Muscle of arm (tissue), 1 donor: ENCODE measurements at regions not wholly inside any gene's neighbourhood (a gene's known extent, or its start where the extent isn't known, plus 50 kb on each side); places are given as distances from the start of the nearest gene placed in this dataset.
"Not testable (repeated sequence)": the region's sequence is repeated elsewhere in the genome, so short reads cannot be mapped to it uniquely, and the experiment has no call there.

ENCODE experiments used
- DNase-seq: peaks from one replicate; pipeline ENCODE4 v3.0.0-alpha.2; 2013

- DNase-seq = no peak
These were observed 396.7 kb downstream of the PTPRU start for GRCh38 chr1:29632806-29633615.

DNA sequence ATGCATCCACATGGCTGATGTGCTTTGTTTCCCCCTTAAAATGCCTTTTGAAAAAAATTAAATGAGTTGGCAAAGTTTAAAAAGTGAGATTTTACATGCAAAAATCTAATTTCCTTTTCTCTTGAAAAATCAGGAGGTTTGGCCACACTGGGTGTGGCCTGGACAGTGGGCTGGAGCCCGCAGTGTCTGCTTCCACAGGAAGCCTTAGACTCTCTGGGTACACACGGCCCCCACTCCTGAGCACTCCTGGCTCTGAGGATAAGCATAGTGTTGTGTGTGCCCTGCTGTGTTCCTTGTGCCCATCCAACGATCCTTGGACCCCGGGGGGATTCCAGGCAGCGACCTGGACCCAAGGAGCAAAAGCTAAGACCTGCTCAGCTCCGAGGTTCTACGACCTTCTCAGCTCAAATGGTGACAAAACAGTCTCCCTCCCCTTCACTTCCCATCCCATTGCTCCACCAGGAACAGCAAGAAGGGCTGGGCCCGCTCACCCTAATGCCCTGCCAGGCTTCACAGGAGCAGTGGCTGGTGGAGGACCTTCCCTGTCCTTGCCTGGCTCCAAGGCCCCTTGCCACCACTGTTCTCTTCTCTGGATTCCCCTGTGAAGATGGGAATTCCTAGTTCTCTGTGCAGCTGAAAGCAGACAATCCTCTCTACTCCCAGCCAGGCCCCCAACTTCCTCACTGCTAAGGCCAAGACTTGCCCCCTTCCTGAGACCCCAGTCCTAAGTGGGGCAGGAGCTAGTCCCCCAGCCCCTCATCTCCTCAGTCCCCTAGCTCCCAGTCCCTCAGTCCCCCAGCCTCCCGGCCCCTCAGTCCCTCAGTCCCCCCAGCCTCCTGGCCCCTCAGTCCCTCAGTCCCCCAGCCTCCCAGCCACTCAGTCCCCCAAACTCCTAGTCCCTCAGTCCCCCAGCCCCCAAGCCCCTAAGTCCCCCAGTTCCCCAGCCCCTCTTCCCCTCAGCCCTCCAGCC is 395.8 kb downstream of the PTPRU start:
- DNase-seq = no peak

DNA sequence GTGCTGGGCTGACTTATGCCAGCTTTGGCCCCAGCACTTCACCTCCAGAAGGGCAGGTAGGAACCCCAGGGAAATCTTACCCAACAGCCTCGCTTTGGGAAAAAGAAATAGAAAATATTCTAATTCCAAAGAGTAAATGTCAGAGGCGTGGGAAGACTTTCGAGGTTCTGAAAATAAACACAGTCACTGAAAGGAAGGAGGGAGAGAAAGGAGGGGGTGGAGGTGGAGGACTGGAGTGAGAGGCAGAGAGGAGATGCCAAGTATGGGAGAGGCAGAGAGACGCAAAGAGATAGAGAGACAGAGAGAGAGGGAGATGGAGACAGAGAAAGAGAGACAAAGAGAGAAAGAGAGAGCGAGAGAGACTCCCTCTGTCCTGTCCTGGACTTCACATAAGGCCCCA is 395.0 kb downstream of the PTPRU start:
- no peak for DNase-seq

DNA sequence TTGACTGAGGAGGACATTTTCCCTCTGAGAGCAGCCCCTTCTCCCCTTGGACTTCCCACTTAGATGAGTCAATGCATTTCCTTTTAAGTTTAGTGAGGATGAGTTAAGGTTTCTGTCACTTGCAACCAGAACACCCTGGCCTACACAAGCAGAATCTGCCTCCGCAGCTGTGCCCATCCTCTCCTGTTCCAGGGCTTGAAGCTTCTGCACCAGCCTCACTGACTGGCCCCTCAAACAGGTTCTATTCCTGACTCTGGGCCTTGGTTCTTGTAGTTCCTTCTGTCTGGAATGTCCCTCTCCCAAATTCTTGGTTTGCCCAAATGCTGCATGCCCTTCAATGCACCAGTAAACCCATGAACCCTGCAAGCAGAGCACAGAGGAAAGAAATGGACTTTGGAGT is 394.4 kb downstream of the PTPRU start:
- no peak for DNase-seq

DNA sequence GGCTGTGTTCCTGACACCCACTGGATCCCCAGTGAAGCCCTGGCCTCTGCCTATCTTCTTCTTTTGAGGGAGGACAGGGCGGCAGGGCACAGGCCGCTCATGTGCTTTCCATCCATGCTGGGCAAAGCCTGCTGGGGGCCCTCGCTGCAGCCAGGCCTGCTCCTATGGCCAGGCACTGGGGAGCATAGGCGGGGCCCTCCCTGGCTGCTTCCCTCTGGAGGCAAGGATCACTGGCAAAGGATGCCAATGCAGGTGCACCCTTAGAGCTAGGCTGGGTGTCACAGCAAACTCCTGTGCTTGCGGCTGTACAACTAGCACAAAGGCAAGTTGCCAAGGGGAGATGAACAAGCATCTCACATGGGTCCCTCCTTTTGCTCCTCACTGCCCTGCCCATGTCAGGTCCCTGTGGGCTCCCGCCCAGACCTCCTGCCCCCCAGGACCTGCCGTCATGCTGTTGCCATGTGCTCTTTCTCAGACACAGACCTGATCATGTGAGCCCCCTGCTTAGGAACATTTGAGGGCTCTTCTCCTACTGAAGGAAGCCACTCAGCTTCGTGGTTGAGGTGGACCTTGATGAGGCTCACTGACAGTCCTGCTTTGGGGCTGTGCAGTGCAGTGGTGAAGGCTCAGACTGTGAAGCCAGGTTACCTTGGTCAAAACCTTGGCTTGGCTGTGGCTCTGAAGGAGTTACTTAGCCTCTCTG is 393.6 kb downstream of the PTPRU start:
- no peak for DNase-seq

DNA sequence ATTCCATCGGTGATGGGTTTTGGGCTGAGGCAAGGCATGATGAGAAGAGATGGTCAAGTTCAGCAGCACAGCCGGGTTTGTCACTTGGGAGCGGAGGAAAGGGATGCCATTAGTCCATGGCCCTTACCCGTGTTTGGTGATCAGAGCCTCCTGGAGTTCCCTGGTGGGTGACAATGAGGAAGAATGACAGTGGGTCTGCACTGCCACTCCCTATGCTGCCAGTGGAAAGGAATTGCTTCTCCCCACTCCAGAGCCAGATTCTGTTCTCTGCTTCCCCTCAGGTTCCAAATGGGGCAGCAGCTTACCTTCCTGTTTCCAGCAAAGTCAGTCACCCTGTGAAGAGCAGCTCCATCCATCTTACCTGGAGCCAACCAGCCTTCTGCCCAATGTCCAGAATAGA is 393.1 kb downstream of the PTPRU start:
- no peak for DNase-seq

GRCh38 chr1:29628190-29628589 is 391.9 kb downstream of the PTPRU start:
- no peak for DNase-seq

DNA sequence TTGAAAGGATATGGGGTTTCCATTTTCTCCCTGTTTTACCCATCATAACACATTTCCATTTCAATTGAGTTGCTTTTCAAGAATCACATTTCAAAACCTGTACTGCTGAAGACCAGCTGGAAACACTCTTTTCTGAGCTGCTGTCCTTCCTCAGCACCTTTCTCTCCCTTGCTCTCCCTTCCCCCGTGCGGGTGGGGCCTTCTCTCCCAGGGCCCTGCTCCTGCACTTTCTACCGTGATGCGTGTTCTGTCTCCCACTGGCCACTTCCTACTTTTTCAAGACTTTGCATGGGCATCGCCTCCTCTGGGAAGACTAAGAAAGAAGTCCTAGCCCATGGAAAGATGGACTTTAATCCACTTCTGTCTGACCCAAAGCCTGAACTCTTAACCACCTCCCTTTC is 390.4 kb downstream of the PTPRU start:
- no peak for DNase-seq

- DNase-seq = no peak
These were observed 389.7 kb downstream of the PTPRU start for GRCh38 chr1:29626066-29626465.

- DNase-seq = no peak
These were observed 388.7 kb downstream of the PTPRU start for GRCh38 chr1:29625084-29625420.

DNA sequence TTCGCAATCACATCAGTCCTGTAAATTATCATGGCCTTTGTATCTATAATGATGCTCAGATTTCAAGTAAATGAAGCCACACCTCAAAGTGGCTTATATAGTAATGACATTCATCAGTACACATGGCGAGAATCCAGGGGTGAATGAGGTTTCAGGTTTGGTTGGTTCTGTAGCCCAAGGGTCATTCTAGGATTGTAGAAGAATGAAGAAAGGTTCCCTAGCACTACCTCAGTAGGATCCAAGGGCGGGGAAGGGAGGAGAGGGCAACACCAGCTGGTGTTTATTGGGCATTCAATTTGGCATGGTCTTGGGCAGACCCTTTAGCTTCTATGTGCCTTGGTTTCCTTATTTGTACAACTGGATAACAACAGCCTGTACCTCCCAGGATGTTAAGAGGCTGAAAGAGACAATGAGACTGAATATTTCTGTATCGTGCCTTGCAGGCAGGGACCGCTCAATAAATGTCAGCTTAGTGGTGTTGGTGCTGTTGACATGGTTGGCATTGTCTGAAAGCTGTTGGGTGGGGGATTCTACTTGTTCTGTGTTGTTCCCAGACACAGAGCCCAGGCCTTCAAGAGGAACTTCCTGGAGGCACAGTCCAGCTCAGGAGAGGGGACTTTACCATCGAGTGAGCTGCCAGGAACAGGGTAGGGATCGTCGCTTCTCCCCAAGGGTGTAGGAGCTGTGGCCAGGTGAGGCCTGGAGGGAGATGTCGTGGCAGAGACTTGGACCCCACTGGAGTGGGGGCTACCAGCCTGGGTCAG is 388.2 kb downstream of the PTPRU start:
- no peak for DNase-seq

GRCh38 chr1:29623501-29623900 is 387.2 kb downstream of the PTPRU start:
- no peak for DNase-seq

- DNase-seq = no peak
These were observed 385.6 kb downstream of the PTPRU start for GRCh38 chr1:29621826-29622435.

DNA sequence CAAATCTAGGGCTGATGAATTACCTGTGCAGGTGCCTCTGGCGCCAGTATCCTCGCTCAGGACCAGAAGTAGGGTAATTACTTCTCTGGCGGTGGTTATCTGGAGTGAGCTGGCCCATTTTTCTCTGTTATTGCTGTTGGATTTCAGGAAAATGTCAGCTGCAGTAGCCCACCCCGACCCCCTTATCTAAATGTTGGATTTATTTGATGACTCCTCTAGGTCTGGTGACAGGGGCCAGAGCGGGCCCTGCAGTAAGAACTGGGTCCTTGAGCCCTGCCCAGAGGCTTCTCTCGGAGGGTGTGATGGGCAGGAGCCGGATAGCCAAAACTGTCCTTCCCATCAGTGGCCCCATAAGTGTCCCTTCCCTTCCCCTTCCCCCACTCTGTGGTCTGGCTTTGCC is 384.3 kb downstream of the PTPRU start:
- no peak for DNase-seq

GRCh38 chr1:29607236-29607635 is 370.9 kb downstream of the PTPRU start:
- no peak for DNase-seq

DNA sequence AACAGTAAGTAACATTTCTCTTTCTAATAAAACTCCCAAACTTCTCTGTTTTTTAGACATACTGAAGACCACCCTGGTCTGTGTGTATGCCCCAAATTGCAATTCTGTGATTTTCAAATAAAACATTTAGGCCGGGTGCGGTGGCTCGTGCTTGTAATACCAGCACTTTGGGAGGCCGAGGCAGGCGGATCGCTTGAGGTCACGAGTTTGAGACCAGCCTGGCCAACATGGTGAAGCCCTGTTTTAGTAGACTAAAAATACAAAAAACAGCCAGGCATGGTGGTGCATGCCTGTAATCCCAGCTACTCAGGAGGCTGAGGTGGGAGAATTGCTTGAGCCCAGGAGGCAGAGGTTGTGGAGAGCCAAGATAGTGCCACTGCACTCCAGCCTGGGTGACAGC is 368.5 kb downstream of the PTPRU start:
- not testable (repeated sequence) for DNase-seq

DNA sequence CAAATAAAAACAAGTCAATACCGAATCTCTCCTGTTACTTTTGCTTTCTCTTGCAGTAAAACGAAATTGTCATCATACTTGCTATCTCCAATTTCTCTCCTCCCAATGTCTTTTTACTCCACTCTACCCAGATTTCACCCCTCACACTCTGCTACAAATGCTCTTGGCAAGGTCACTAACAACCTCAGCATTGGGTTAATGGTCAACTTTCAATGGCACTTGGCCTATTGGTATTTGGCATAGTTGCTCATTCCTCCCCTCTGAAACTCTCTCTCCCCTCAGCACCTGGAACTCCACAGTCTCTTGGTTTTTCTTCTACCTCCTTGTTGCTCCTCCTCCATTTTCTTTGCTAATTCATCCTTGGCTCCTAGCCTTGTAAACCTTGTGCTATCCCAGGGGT is 367.3 kb downstream of the PTPRU start:
- no peak for DNase-seq

- DNase-seq = no peak
These were observed 365.9 kb downstream of the PTPRU start for GRCh38 chr1:29602203-29602602.

DNA sequence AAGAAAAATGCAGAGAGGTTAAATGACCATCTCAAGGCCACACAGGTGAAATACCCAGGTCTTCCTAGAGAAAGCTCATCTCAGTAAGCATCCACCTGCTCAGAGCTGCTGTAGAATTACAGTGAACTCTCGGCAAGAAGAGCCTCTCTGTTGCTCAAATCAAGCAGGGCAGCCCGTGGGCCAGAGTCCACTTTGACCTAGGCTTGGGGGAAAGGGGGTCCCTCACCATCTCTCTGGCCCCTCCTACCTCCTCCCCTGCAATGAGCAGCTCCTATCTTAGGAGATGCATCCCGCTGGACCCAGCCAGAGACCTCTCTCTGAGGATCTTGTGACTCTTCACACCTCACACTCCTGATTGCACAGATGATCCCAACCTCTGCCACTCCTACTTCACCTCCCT is 364.7 kb downstream of the PTPRU start:
- no peak for DNase-seq

- no peak for DNase-seq
These were observed 363.5 kb downstream of the PTPRU start for GRCh38 chr1:29599826-29600225.

GRCh38 chr1:29599071-29599470 is 362.7 kb downstream of the PTPRU start:
- no peak for DNase-seq
